SKM-1 (cell line): ENCODE measurements at regions not wholly inside any gene's neighbourhood (a gene's known extent, or its start where the extent isn't known, plus 50 kb on each side); places are given as distances from the start of the nearest gene placed in this dataset.

Experiments
- DNase-seq: peaks from one replicate; lab custom pipeline; 2025; ENCODE audit not compliant: unreplicated experiment; lab: John Stamatoyannopoulos, UW

- no peak for DNase-seq
Observed at GRCh38 chr1:68551459-68551858, 54.6 kb upstream of the DEPDC1 start.

GRCh38 chr1:68558321-68559026 lies 61.6 kb upstream of the DEPDC1 start:
- DNase-seq: no peak

- DNase-seq: no peak
Observed at GRCh38 chr1:68565923-68566322, 69.0 kb upstream of the DEPDC1 start.

GRCh38 chr1:68570871-68571270 lies 74.0 kb upstream of the DEPDC1 start:
- no peak for DNase-seq

GRCh38 chr1:68571454-68572235 lies 74.8 kb upstream of the DEPDC1 start:
- DNase-seq: no peak

GRCh38 chr1:68585351-68585750 lies 88.5 kb upstream of the DEPDC1 start:
- DNase-seq: no peak

- DNase-seq: no peak
Observed at GRCh38 chr1:68586766-68587165, 89.9 kb upstream of the DEPDC1 start.

GRCh38 chr1:68588304-68588703 lies 91.4 kb upstream of the DEPDC1 start:
- DNase-seq: no peak

- DNase-seq: no peak
Observed at GRCh38 chr1:68590473-68590872, 93.6 kb upstream of the DEPDC1 start.

GRCh38 chr1:68594851-68595250 lies 98.0 kb upstream of the DEPDC1 start:
- DNase-seq: no peak

- peak; percentile 23 for DNase-seq
Observed at GRCh38 chr1:68600049-68600661, 103.3 kb upstream of the DEPDC1 start.

GRCh38 chr1:68608289-68608688 lies 111.4 kb upstream of the DEPDC1 start:
- no peak for DNase-seq

- DNase-seq: no peak
Observed at GRCh38 chr1:68615312-68615711, 118.4 kb upstream of the DEPDC1 start.

GRCh38 chr1:68617942-68618341 lies 121.1 kb upstream of the DEPDC1 start:
- DNase-seq: no peak

GRCh38 chr1:68620571-68620970 lies 123.7 kb upstream of the DEPDC1 start:
- DNase-seq: no peak

- DNase-seq: no peak
Observed at GRCh38 chr1:68623700-68624099, 126.8 kb upstream of the DEPDC1 start.

GRCh38 chr1:68624233-68624632 lies 127.4 kb upstream of the DEPDC1 start:
- DNase-seq: no peak

- DNase-seq: no peak
Observed at GRCh38 chr1:68625624-68626023, 128.7 kb upstream of the DEPDC1 start.

GRCh38 chr1:68633141-68633919 lies 136.4 kb upstream of the DEPDC1 start:
- no peak for DNase-seq

- DNase-seq: no peak
Observed at GRCh38 chr1:68644504-68644903, 147.6 kb upstream of the DEPDC1 start.

GRCh38 chr1:68651115-68651514 lies 154.2 kb upstream of the DEPDC1 start:
- DNase-seq: no peak
